Panc1 (cell line): ENCODE measurements at regions not wholly inside any gene's neighbourhood (a gene's known extent, or its start where the extent isn't known, plus 50 kb on each side); places are given as distances from the start of the nearest gene placed in this dataset.

ENCODE experiments used
- ATAC-seq: fragments of 200-7000 bp; cut with Tn5 transposase; 2 replicates; pipeline ENCODE4 v1.9.1; 2020; ENCODE audit warnings: mild to moderate bottlenecking, moderate library complexity
- BruUV-seq: library from RNA; stranded (reverse); fragments of 400-500 nt; replicated peaks from 2 replicates; lab custom pipeline; 2021; lab: Mats Ljungman, UMichigan
- CTCF ChIA-PET: fragments of 300-600 bp; sonication (Branson Sonifier 250); formaldehyde crosslinking; loops from one replicate; lab custom pipeline; 2022; ENCODE audit warnings: antibody characterized with exemption; lab: Charles Lee
- POLR2A ChIA-PET: fragments of 300-600 bp; sonication (Branson Sonifier 250); formaldehyde crosslinking; loops from one replicate; lab custom pipeline; 2022; ENCODE audit warnings: antibody characterized with exemption; lab: Charles Lee
- DNase-seq: peaks from one replicate; pipeline ENCODE4 v3.0.0-alpha.2; 2010; ENCODE audit warnings: low read depth, low spot score
- H3K27ac ChIP-seq: 2 replicates; pipeline ENCODE4 v1.5.1; 2011; ENCODE audit warnings: mild to moderate bottlenecking, low read length, inconsistent platforms
- H3K27me3 ChIP-seq: fragments of 200-500 bp; sonication (Bioruptor generic); 2 replicates; pipeline ENCODE4 v1.6.0; 2014; ENCODE audit warnings: low read length, inconsistent platforms; ENCODE audit not compliant: control insufficient read depth, insufficient read depth
- H3K36me3 ChIP-seq: fragments of 200-500 bp; sonication (Bioruptor generic); 2 replicates; pipeline ENCODE4 v1.5.1; 2014; ENCODE audit warnings: inconsistent platforms, mild to moderate bottlenecking, low read length, moderate library complexity; ENCODE audit not compliant: control insufficient read depth, insufficient read depth
- H3K4me1 ChIP-seq: 2 replicates; pipeline ENCODE4 v1.5.1; 2011; ENCODE audit warnings: inconsistent platforms, mild to moderate bottlenecking, low read length, moderate library complexity; ENCODE audit not compliant: control insufficient read depth, insufficient read depth
- H3K4me3 ChIP-seq, 2 experiments: 2 replicates each; pipeline ENCODE4 v1.5.1; 2011 to 2012; ENCODE audit warnings: low read depth in 2 of 2, low read length in 2 of 2, mild to moderate bottlenecking in 2 of 2, inconsistent platforms in 1 of 2, moderate library complexity in 1 of 2
- H3K9me3 ChIP-seq: fragments of 200-500 bp; sonication (Bioruptor generic); 2 replicates; pipeline ENCODE4 v1.5.1; 2014; ENCODE audit warnings: low read depth, mild to moderate bottlenecking, inconsistent platforms, low read length, moderate library complexity; ENCODE audit not compliant: control insufficient read depth, insufficient read depth
- POLR2AphosphoS5 ChIP-seq: IDR thresholded peaks from 2 replicates; pipeline ENCODE4 v1.6.1; 2012; ENCODE audit warnings: mild to moderate bottlenecking, low read depth, low read length, moderate library complexity
- SIN3A ChIP-seq: IDR thresholded peaks from 2 replicates; pipeline ENCODE4 v1.6.1; 2012; ENCODE audit warnings: low read depth, mild to moderate bottlenecking, low read length, moderate library complexity, borderline replicate concordance; ENCODE audit not compliant: insufficient read depth
- TCF7L2 ChIP-seq: IDR thresholded peaks from 2 replicates; pipeline ENCODE4 v1.6.1; 2011; ENCODE audit warnings: mild to moderate bottlenecking, low read depth, low read length, inconsistent platforms
- in situ Hi-C: cut with HindIII; loops from 2 replicates; pipeline ENCODE4 v1.10.0; 2016; ENCODE audit warnings: low sequenced_read_pairs, low pct_unique_long_range_greater_than_20kb
- intact Hi-C: fragments of 100-400 bp; cut with micrococcal nuclease; formaldehyde crosslinking; loops from one replicate; pipeline ENCODE4 v1.10.0; 2022; ENCODE audit not compliant: unreplicated experiment
- TF ChIP-seq, protein P1 (sequence below), 2 experiments: IDR thresholded peaks; 2 replicates each; pipeline ENCODE4 v1.6.1; 2011 to 2012; ENCODE audit warnings: low read depth in 2 of 2, control low read depth in 1 of 2, low read length in 1 of 2, mild to moderate bottlenecking in 1 of 2, moderate library complexity in 1 of 2; ENCODE audit not compliant: insufficient read depth in 1 of 2
- TF ChIP-seq, protein P2 (sequence below): fragments of 450-650 bp; IDR thresholded peaks from 2 replicates; pipeline ENCODE4 v1.5.1; 2017; ENCODE audit warnings: mild to moderate bottlenecking

DNA sequence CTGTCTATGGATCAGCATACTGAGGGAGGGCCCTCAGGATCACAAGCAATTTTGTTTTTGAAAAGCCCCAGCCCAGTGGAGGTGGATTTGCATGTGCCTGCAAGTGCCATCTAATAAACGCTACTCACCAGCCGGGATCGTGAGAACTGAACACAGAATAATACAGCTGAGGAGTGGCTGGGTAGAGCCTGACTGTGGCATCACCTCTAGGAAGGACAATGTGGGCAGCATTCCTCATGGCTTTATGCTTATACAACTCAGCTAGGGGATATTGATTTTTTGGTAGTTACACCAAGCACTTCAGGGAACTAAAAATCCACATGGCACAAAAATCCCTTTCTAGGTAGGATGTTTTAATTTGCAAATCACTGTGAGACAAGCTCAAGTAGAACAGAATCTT lies 72.7 kb upstream of the PALS2 start:
- no peak for ATAC-seq
- BruUV-seq: no TSS peak

DNA sequence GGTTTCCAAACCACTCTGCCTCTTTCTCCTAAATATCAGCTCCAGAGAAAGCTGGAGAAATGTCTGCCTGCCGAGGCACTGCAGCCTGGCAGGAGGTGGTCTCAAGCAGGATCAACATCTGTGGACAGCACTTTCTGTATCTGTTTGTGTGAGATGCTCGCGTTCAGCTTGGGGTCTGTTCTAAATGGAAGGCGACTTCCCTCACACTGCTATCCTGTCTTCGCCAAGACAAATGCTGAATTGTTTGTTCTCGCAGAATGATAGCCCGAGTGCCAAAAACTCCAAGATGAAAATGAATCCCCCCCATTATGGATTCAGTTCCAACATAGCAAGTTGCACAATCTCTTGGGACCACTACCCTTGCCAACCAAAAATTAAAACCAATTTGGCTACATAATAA lies 72.2 kb upstream of the PALS2 start:
- TF ChIP-seq SIN3A (no peak), POLR2AphosphoS5 (no peak), TCF7L2 (no peak)
- TF ChIP-seq, protein P1, sequence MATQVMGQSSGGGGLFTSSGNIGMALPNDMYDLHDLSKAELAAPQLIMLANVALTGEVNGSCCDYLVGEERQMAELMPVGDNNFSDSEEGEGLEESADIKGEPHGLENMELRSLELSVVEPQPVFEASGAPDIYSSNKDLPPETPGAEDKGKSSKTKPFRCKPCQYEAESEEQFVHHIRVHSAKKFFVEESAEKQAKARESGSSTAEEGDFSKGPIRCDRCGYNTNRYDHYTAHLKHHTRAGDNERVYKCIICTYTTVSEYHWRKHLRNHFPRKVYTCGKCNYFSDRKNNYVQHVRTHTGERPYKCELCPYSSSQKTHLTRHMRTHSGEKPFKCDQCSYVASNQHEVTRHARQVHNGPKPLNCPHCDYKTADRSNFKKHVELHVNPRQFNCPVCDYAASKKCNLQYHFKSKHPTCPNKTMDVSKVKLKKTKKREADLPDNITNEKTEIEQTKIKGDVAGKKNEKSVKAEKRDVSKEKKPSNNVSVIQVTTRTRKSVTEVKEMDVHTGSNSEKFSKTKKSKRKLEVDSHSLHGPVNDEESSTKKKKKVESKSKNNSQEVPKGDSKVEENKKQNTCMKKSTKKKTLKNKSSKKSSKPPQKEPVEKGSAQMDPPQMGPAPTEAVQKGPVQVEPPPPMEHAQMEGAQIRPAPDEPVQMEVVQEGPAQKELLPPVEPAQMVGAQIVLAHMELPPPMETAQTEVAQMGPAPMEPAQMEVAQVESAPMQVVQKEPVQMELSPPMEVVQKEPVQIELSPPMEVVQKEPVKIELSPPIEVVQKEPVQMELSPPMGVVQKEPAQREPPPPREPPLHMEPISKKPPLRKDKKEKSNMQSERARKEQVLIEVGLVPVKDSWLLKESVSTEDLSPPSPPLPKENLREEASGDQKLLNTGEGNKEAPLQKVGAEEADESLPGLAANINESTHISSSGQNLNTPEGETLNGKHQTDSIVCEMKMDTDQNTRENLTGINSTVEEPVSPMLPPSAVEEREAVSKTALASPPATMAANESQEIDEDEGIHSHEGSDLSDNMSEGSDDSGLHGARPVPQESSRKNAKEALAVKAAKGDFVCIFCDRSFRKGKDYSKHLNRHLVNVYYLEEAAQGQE (IDR thresholded peaks at IDR 0.05; ENCODE audit: insufficient read depth in 1 of 2, low read depth in 2 of 2, low read length in 1 of 2): no peak
- TF ChIP-seq, protein P2, sequence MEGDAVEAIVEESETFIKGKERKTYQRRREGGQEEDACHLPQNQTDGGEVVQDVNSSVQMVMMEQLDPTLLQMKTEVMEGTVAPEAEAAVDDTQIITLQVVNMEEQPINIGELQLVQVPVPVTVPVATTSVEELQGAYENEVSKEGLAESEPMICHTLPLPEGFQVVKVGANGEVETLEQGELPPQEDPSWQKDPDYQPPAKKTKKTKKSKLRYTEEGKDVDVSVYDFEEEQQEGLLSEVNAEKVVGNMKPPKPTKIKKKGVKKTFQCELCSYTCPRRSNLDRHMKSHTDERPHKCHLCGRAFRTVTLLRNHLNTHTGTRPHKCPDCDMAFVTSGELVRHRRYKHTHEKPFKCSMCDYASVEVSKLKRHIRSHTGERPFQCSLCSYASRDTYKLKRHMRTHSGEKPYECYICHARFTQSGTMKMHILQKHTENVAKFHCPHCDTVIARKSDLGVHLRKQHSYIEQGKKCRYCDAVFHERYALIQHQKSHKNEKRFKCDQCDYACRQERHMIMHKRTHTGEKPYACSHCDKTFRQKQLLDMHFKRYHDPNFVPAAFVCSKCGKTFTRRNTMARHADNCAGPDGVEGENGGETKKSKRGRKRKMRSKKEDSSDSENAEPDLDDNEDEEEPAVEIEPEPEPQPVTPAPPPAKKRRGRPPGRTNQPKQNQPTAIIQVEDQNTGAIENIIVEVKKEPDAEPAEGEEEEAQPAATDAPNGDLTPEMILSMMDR: no peak
- ChIA-PET CTCF (no interaction called here), POLR2A (interaction anchor here (0.6 kb wide), 2 partner anchors 93 to 426 kb away, joined by 3 to 4 read pairs; no protein-coding TSS in a partner anchor)
- DNase-seq: no peak
- no peaks in the 10 kb centered on the region for H3K9me3 ChIP-seq
- in situ Hi-C loops (no loop called here), intact Hi-C loops (no loop called here)
- H3K36me3 ChIP-seq: no peaks in the 10 kb centered on the region
- ATAC-seq: no peak
- no peak overlapping the region for H3K27ac ChIP-seq
- no peaks in the 10 kb centered on the region for H3K4me1 ChIP-seq
- no peak overlapping the region for H3K4me3 ChIP-seq
- H3K27me3 ChIP-seq: peaks cover 4% of the 10 kb centered on the region; the same call in 1 of the 2 replicates
- no TSS peak for BruUV-seq

More for the DNA sequence above, 72.7 kb upstream of the PALS2 start:
- Histone ChIP-seq H3K27me3 (peaks cover 4% of the 10 kb centered on the region; the same call in 1 of the 2 replicates), H3K36me3 (no peaks in the 10 kb centered on the region), H3K9me3 (no peaks in the 10 kb centered on the region), H3K4me1 (no peaks in the 10 kb centered on the region), H3K4me3 (no peak overlapping the region), H3K27ac (no peak overlapping the region)
- CTCF ChIA-PET: no interaction called here
- DNase-seq: no peak
- intact Hi-C loops (no loop called here), in situ Hi-C loops (no loop called here)
- POLR2A ChIA-PET: interaction anchor here (0.6 kb wide), 2 partner anchors 94 to 427 kb away, joined by 3 to 4 read pairs; no protein-coding TSS in a partner anchor
- TF ChIP-seq SIN3A (no peak), TCF7L2 (no peak), POLR2AphosphoS5 (no peak)
- TF ChIP-seq, protein P1 (IDR thresholded peaks at IDR 0.05; ENCODE audit: insufficient read depth in 1 of 2, low read depth in 2 of 2, low read length in 1 of 2): no peak
- TF ChIP-seq, protein P2: no peak
